ENCODE measurements at regions not wholly inside any gene's neighbourhood (a gene's known extent, or its start where the extent isn't known, plus 50 kb on each side); places are given as distances from the start of the nearest gene placed in this dataset.

- TF ChIP-seq POLR2A (IDR thresholded peaks at IDR 0.05; ENCODE audit: low read depth, low read length) (no peak), TAF1 (IDR thresholded peaks at IDR 0.05; ENCODE audit: low read depth, low read length) (no peak), SPI1 (IDR thresholded peaks at IDR 0.05; ENCODE audit: low read depth, low read length) (no peak)
These were observed 181.8 kb downstream of the TTLL2 start for GRCh38 chr6:167506443-167507301.
